ENCODE measurements at regions not wholly inside any gene's neighbourhood (a gene's known extent, or its start where the extent isn't known, plus 50 kb on each side); places are given as distances from the start of the nearest gene placed in this dataset.

GRCh38 chr1:198003468-198003867, 86.3 kb downstream of the LHX9 start:
- H3K9me3 ChIP-seq (ENCODE audit: control insufficient read depth, low read depth, low read length), result no peaks in the 10 kb centered on the region
- H3K27me3 ChIP-seq (ENCODE audit: control insufficient read depth, insufficient read depth, low read length), result no peaks in the 10 kb centered on the region
- no peak for DNase-seq
- no peaks in the 10 kb centered on the region for H3K36me3 ChIP-seq (ENCODE audit: control insufficient read depth, insufficient read depth, low read length)
- no peak overlapping the region for H3K27ac ChIP-seq (ENCODE audit: low read length)
- no peak overlapping the region for H3K4me3 ChIP-seq (ENCODE audit: low read length)
- no CpG with 5 or more reads among the region's 2 CpGs for WGBS (ENCODE audit: insufficient coverage, low lambda C conversion rate)
- H3K4me1 ChIP-seq (ENCODE audit: control insufficient read depth, insufficient read depth, low read length), result no peaks in the 10 kb centered on the region

- Histone ChIP-seq H3K9me3 (ENCODE audit: control insufficient read depth, low read depth, low read length) (no peaks in the 10 kb centered on the region), H3K27me3 (ENCODE audit: control insufficient read depth, insufficient read depth, low read length) (no peaks in the 10 kb centered on the region), H3K4me1 (ENCODE audit: control insufficient read depth, insufficient read depth, low read length) (no peaks in the 10 kb centered on the region), H3K27ac (ENCODE audit: low read length) (no peak overlapping the region), H3K4me3 (ENCODE audit: low read length) (no peak overlapping the region), H3K36me3 (ENCODE audit: control insufficient read depth, insufficient read depth, low read length) (no peaks in the 10 kb centered on the region)
- DNase-seq, result no peak
- 67% methylated on average over 1 of the region's 1 CpG for WGBS (ENCODE audit: insufficient coverage, low lambda C conversion rate)
Observed at GRCh38 chr1:198007011-198007410, 89.8 kb downstream of the LHX9 start.

- no peak for DNase-seq
- H3K9me3 ChIP-seq (ENCODE audit: control insufficient read depth, low read depth, low read length), result no peaks in the 10 kb centered on the region
- H3K4me3 ChIP-seq (ENCODE audit: low read length), result no peak overlapping the region
- no peaks in the 10 kb centered on the region for H3K4me1 ChIP-seq (ENCODE audit: control insufficient read depth, insufficient read depth, low read length)
- no peak overlapping the region for H3K27ac ChIP-seq (ENCODE audit: low read length)
- H3K27me3 ChIP-seq (ENCODE audit: control insufficient read depth, insufficient read depth, low read length), result no peaks in the 10 kb centered on the region
- WGBS (ENCODE audit: insufficient coverage, low lambda C conversion rate), result 80% methylated on average over 2 of the region's 5 CpGs
- H3K36me3 ChIP-seq (ENCODE audit: control insufficient read depth, insufficient read depth, low read length), result no peaks in the 10 kb centered on the region
Observed at GRCh38 chr1:198007687-198008607, 90.8 kb downstream of the LHX9 start.

- Histone ChIP-seq H3K4me1 (ENCODE audit: control insufficient read depth, insufficient read depth, low read length) (no peaks in the 10 kb centered on the region), H3K9me3 (ENCODE audit: control insufficient read depth, low read depth, low read length) (no peaks in the 10 kb centered on the region), H3K4me3 (ENCODE audit: low read length) (no peak overlapping the region), H3K27me3 (ENCODE audit: control insufficient read depth, insufficient read depth, low read length) (no peaks in the 10 kb centered on the region), H3K36me3 (ENCODE audit: control insufficient read depth, insufficient read depth, low read length) (no peaks in the 10 kb centered on the region), H3K27ac (ENCODE audit: low read length) (no peak overlapping the region)
- WGBS (ENCODE audit: insufficient coverage, low lambda C conversion rate), result no CpG with 5 or more reads among the region's 1 CpG
- DNase-seq, result no peak
Observed at GRCh38 chr1:198014355-198014754, 97.2 kb downstream of the LHX9 start.

- no peaks in the 10 kb centered on the region for H3K27me3 ChIP-seq (ENCODE audit: control insufficient read depth, insufficient read depth, low read length)
- H3K36me3 ChIP-seq (ENCODE audit: control insufficient read depth, insufficient read depth, low read length), result no peaks in the 10 kb centered on the region
- no peak overlapping the region for H3K27ac ChIP-seq (ENCODE audit: low read length)
- no peaks in the 10 kb centered on the region for H3K4me1 ChIP-seq (ENCODE audit: control insufficient read depth, insufficient read depth, low read length)
- DNase-seq, result no peak
- no peaks in the 10 kb centered on the region for H3K9me3 ChIP-seq (ENCODE audit: control insufficient read depth, low read depth, low read length)
- H3K4me3 ChIP-seq (ENCODE audit: low read length), result no peak overlapping the region
Observed at GRCh38 chr1:198015309-198015708, 98.1 kb downstream of the LHX9 start.

GRCh38 chr1:198018529-198018928, 101.4 kb downstream of the LHX9 start:
- no peaks in the 10 kb centered on the region for H3K9me3 ChIP-seq (ENCODE audit: control insufficient read depth, low read depth, low read length)
- no peaks in the 10 kb centered on the region for H3K4me1 ChIP-seq (ENCODE audit: control insufficient read depth, insufficient read depth, low read length)
- H3K36me3 ChIP-seq (ENCODE audit: control insufficient read depth, insufficient read depth, low read length), result no peaks in the 10 kb centered on the region
- H3K4me3 ChIP-seq (ENCODE audit: low read length), result no peak overlapping the region
- no CpG with 5 or more reads among the region's 1 CpG for WGBS (ENCODE audit: insufficient coverage, low lambda C conversion rate)
- H3K27ac ChIP-seq (ENCODE audit: low read length), result no peak overlapping the region
- H3K27me3 ChIP-seq (ENCODE audit: control insufficient read depth, insufficient read depth, low read length), result no peaks in the 10 kb centered on the region
- no peak for DNase-seq

GRCh38 chr1:198019126-198019525, 102.0 kb downstream of the LHX9 start:
- no CpG with 5 or more reads among the region's 1 CpG for WGBS (ENCODE audit: insufficient coverage, low lambda C conversion rate)
- Histone ChIP-seq H3K4me3 (ENCODE audit: low read length) (no peak overlapping the region), H3K27ac (ENCODE audit: low read length) (no peak overlapping the region), H3K9me3 (ENCODE audit: control insufficient read depth, low read depth, low read length) (no peaks in the 10 kb centered on the region), H3K36me3 (ENCODE audit: control insufficient read depth, insufficient read depth, low read length) (no peaks in the 10 kb centered on the region), H3K4me1 (ENCODE audit: control insufficient read depth, insufficient read depth, low read length) (no peaks in the 10 kb centered on the region), H3K27me3 (ENCODE audit: control insufficient read depth, insufficient read depth, low read length) (no peaks in the 10 kb centered on the region)
- no peak for DNase-seq

GRCh38 chr1:198024336-198024735, 107.2 kb downstream of the LHX9 start:
- no peak for DNase-seq
- Histone ChIP-seq H3K27ac (ENCODE audit: low read length) (no peak overlapping the region), H3K4me1 (ENCODE audit: control insufficient read depth, insufficient read depth, low read length) (no peaks in the 10 kb centered on the region), H3K27me3 (ENCODE audit: control insufficient read depth, insufficient read depth, low read length) (no peaks in the 10 kb centered on the region), H3K36me3 (ENCODE audit: control insufficient read depth, insufficient read depth, low read length) (no peaks in the 10 kb centered on the region), H3K4me3 (ENCODE audit: low read length) (no peak overlapping the region), H3K9me3 (ENCODE audit: control insufficient read depth, low read depth, low read length) (no peaks in the 10 kb centered on the region)
- WGBS (ENCODE audit: insufficient coverage, low lambda C conversion rate), result 61% methylated on average over 2 of the region's 4 CpGs

GRCh38 chr1:198024782-198025181, 107.6 kb downstream of the LHX9 start:
- no peak for DNase-seq
- Histone ChIP-seq H3K4me1 (ENCODE audit: control insufficient read depth, insufficient read depth, low read length) (no peaks in the 10 kb centered on the region), H3K36me3 (ENCODE audit: control insufficient read depth, insufficient read depth, low read length) (no peaks in the 10 kb centered on the region), H3K27ac (ENCODE audit: low read length) (no peak overlapping the region), H3K9me3 (ENCODE audit: control insufficient read depth, low read depth, low read length) (no peaks in the 10 kb centered on the region), H3K4me3 (ENCODE audit: low read length) (no peak overlapping the region), H3K27me3 (ENCODE audit: control insufficient read depth, insufficient read depth, low read length) (no peaks in the 10 kb centered on the region)

- DNase-seq, result no peak
- no peak overlapping the region for H3K4me3 ChIP-seq (ENCODE audit: low read length)
- H3K27ac ChIP-seq (ENCODE audit: low read length), result no peak overlapping the region
- no CpG with 5 or more reads among the region's 2 CpGs for WGBS (ENCODE audit: insufficient coverage, low lambda C conversion rate)
- H3K36me3 ChIP-seq (ENCODE audit: control insufficient read depth, insufficient read depth, low read length), result no peaks in the 10 kb centered on the region
- H3K4me1 ChIP-seq (ENCODE audit: control insufficient read depth, insufficient read depth, low read length), result no peaks in the 10 kb centered on the region
- no peaks in the 10 kb centered on the region for H3K27me3 ChIP-seq (ENCODE audit: control insufficient read depth, insufficient read depth, low read length)
- no peaks in the 10 kb centered on the region for H3K9me3 ChIP-seq (ENCODE audit: control insufficient read depth, low read depth, low read length)
Observed at GRCh38 chr1:198030682-198031081, 113.5 kb downstream of the LHX9 start.

- no peak overlapping the region for H3K4me3 ChIP-seq (ENCODE audit: low read length)
- DNase-seq, result no peak
- no peaks in the 10 kb centered on the region for H3K27me3 ChIP-seq (ENCODE audit: control insufficient read depth, insufficient read depth, low read length)
- H3K4me1 ChIP-seq (ENCODE audit: control insufficient read depth, insufficient read depth, low read length), result no peaks in the 10 kb centered on the region
- H3K27ac ChIP-seq (ENCODE audit: low read length), result no peak overlapping the region
- H3K9me3 ChIP-seq (ENCODE audit: control insufficient read depth, low read depth, low read length), result no peaks in the 10 kb centered on the region
- H3K36me3 ChIP-seq (ENCODE audit: control insufficient read depth, insufficient read depth, low read length), result no peaks in the 10 kb centered on the region
Observed at GRCh38 chr1:198031086-198031485, 113.9 kb downstream of the LHX9 start.

Data from large intestine (tissue), 3 donors.